ENCODE measurements at regions not wholly inside any gene's neighbourhood (a gene's known extent, or its start where the extent isn't known, plus 50 kb on each side); places are given as distances from the start of the nearest gene placed in this dataset.

GRCh38 chr6:134457941-134458340, 140.0 kb upstream of the SGK1 start:
- TF ChIP-seq CTCF (IDR thresholded peaks at IDR 0.05): no peak
- no peak for TF ChIP-seq POLR2A (IDR thresholded peaks at IDR 0.05)
